ENCODE measurements at regions not wholly inside any gene's neighbourhood (a gene's known extent, or its start where the extent isn't known, plus 50 kb on each side); places are given as distances from the start of the nearest gene placed in this dataset.

DNA sequence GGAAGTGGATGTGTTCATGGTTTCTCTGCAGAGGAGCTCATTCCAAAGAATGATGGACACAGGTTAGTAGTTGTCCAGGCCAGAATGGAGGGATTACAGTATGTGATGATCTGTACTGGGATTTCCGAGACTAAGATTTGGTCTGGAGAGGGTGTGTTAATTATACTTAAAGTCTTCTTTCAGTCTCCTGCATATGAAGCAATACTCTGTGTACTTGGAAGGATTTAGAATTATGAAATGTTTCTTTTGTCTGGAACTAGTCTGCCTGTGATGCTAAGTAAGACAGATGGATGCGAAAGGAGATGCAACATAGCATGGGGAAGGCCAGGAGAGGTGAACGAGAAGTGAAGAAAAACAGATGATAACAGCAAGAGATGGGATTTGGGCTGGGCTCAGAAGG, 305.1 kb upstream of the LYZL1 start:
- TF ChIP-seq, protein P1, sequence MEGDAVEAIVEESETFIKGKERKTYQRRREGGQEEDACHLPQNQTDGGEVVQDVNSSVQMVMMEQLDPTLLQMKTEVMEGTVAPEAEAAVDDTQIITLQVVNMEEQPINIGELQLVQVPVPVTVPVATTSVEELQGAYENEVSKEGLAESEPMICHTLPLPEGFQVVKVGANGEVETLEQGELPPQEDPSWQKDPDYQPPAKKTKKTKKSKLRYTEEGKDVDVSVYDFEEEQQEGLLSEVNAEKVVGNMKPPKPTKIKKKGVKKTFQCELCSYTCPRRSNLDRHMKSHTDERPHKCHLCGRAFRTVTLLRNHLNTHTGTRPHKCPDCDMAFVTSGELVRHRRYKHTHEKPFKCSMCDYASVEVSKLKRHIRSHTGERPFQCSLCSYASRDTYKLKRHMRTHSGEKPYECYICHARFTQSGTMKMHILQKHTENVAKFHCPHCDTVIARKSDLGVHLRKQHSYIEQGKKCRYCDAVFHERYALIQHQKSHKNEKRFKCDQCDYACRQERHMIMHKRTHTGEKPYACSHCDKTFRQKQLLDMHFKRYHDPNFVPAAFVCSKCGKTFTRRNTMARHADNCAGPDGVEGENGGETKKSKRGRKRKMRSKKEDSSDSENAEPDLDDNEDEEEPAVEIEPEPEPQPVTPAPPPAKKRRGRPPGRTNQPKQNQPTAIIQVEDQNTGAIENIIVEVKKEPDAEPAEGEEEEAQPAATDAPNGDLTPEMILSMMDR (IDR thresholded peaks at IDR 0.05): no peak
- no peak for TF ChIP-seq POLR2A (IDR thresholded peaks at IDR 0.05)

Data from esophagus squamous epithelium (tissue), 4 donors.